GM23248 (cell line): ENCODE measurements at regions not wholly inside any gene's neighbourhood (a gene's known extent, or its start where the extent isn't known, plus 50 kb on each side); places are given as distances from the start of the nearest gene placed in this dataset.

Source experiments
- DNase-seq: peaks from one replicate; pipeline ENCODE4 v3.0.0-alpha.2; 2015
- H2AFZ ChIP-seq: fragments of 200-600 bp; sonication (generic); 2 replicates; pipeline ENCODE4 v1.6.1; 2016; ENCODE audit warnings: antibody characterized with exemption
- H3F3A ChIP-seq: fragments of 200-600 bp; sonication (generic); 2 replicates; pipeline ENCODE4 v1.6.1; 2016; ENCODE audit warnings: mild to moderate bottlenecking, antibody characterized with exemption, mixed run types; ENCODE audit not compliant: insufficient read depth
- H3K27ac ChIP-seq: fragments of 200-600 bp; sonication (generic); 2 replicates; pipeline ENCODE4 v1.5.1; 2016; ENCODE audit warnings: mild to moderate bottlenecking
- H3K27me3 ChIP-seq: fragments of 200-600 bp; sonication (generic); replicated peaks from 2 replicates; pipeline ENCODE4 v1.6.1; 2016; ENCODE audit warnings: mild to moderate bottlenecking; ENCODE audit not compliant: insufficient read depth
- H3K36me3 ChIP-seq: fragments of 200-600 bp; sonication (generic); 2 replicates; pipeline ENCODE4 v1.6.1; 2016; ENCODE audit warnings: low read depth, mild to moderate bottlenecking
- H3K4me1 ChIP-seq: fragments of 200-600 bp; sonication (generic); 2 replicates; pipeline ENCODE4 v1.6.1; 2016; ENCODE audit warnings: mild to moderate bottlenecking; ENCODE audit not compliant: insufficient read depth
- H3K4me2 ChIP-seq: fragments of 200-600 bp; sonication (generic); one replicate; pipeline ENCODE4 v1.6.1; 2016; ENCODE audit warnings: mild to moderate bottlenecking; ENCODE audit not compliant: unreplicated experiment
- H3K4me3 ChIP-seq: fragments of 200-600 bp; sonication (generic); 2 replicates; pipeline ENCODE4 v1.5.1; 2016; ENCODE audit warnings: mild to moderate bottlenecking
- H3K79me2 ChIP-seq: fragments of 200-600 bp; sonication (generic); 2 replicates; pipeline ENCODE4 v1.6.1; 2016; ENCODE audit warnings: mild to moderate bottlenecking; ENCODE audit not compliant: insufficient read depth
- H3K9ac ChIP-seq: fragments of 200-600 bp; sonication (generic); 2 replicates; pipeline ENCODE4 v1.6.1; 2016; ENCODE audit warnings: mild to moderate bottlenecking
- H3K9me2 ChIP-seq: fragments of 200-600 bp; sonication (generic); 2 replicates; pipeline ENCODE4 v1.6.1; 2016; ENCODE audit warnings: mixed run types, mild to moderate bottlenecking, moderate library complexity; ENCODE audit not compliant: insufficient read depth
- H3K9me3 ChIP-seq: fragments of 200-600 bp; sonication (generic); one replicate; pipeline ENCODE4 v1.6.1; 2017; ENCODE audit warnings: low read depth
- H4K20me1 ChIP-seq: fragments of 200-600 bp; sonication (generic); 2 replicates; pipeline ENCODE4 v1.6.0; 2016; ENCODE audit not compliant: insufficient read depth
- EZH2 ChIP-seq: fragments of 200-600 bp; sonication (generic); IDR thresholded peaks from 2 replicates; pipeline ENCODE4 v1.6.1; 2018; ENCODE audit warnings: antibody characterized with exemption, mild to moderate bottlenecking; ENCODE audit not compliant: insufficient read depth, poor library complexity, severe bottlenecking
- EZH2phosphoT487 ChIP-seq: fragments of 200-600 bp; sonication (generic); IDR thresholded peaks from 2 replicates; pipeline ENCODE4 v1.6.1; 2018; ENCODE audit warnings: antibody characterized with exemption, moderate library complexity, mild to moderate bottlenecking, low read depth; ENCODE audit not compliant: insufficient read depth
- WGBS, 2 experiments: methylation state at CpG; one replicate each; pipeline ENCODE4 v1.1.6; 2015 to 2017; ENCODE audit warnings: low lambda C conversion rate in 2 of 2, low coverage in 1 of 2; ENCODE audit errors: missing lambda C conversion rate in 2 of 2; 5-methylcytosine and 5-hydroxymethylcytosine counted together
- in situ Hi-C: fragments of 300-500 bp; cut with MboI; formaldehyde crosslinking; loops from 2 replicates; pipeline ENCODE4 v1.15.0; 2020

DNA sequence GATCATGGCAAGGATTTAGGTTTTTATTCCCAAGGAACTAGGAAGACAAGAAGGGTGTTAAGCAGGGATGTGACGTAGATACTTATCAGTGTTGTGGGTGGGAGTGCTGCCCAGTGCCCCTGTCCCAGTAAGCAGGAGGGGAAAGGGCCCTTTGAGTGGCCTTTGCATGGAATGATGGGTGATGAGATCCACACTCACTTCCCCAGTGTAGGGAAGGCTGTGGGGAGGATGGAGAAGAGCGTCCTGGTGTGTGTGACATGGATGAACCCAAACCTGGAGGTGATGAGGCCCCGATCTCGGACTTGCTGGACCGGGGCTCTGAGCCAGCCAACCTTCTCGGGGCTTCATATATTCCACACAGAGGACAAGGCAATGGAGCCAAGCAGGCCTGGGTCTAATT lies 610.9 kb downstream of the CDH26 start:
- Histone ChIP-seq H3K27ac (no peak overlapping the region), H3K27me3 (no peaks in the 10 kb centered on the region), H3K4me3 (no peak overlapping the region), H3K9ac (no peak overlapping the region), H4K20me1 (no peaks in the 10 kb centered on the region), H3K9me3 (no peaks in the 10 kb centered on the region), H3F3A (no peaks in the 10 kb centered on the region), H3K4me1 (peaks cover 6% of the 10 kb centered on the region; the same call in 1 of the 2 replicates), H3K36me3 (no peaks in the 10 kb centered on the region), H3K9me2 (no peaks in the 10 kb centered on the region), H2AFZ (no peak overlapping the region), H3K4me2 (no peak overlapping the region), H3K79me2 (no peaks in the 10 kb centered on the region)
- DNase-seq = no peak
- TF ChIP-seq EZH2 (no peak), EZH2phosphoT487 (no peak)
- 41 to 46% methylated on average over 6 of the region's 6 CpGs for WGBS, 2 experiments
- in situ Hi-C loops = no loop called here

- no peaks in the 10 kb centered on the region for H3K9me3 ChIP-seq
- DNase-seq = no peak
- no peaks in the 10 kb centered on the region for H3K79me2 ChIP-seq
- no peak for TF ChIP-seq EZH2phosphoT487
- TF ChIP-seq EZH2 = no peak
- no peaks in the 10 kb centered on the region for H3K36me3 ChIP-seq
- H3K4me2 ChIP-seq = no peak overlapping the region
- no peaks in the 10 kb centered on the region for H3F3A ChIP-seq
- H4K20me1 ChIP-seq = no peaks in the 10 kb centered on the region
- no peak overlapping the region for H2AFZ ChIP-seq
- in situ Hi-C loops = no loop called here
- H3K4me1 ChIP-seq = peaks cover 6% of the 10 kb centered on the region; the same call in 1 of the 2 replicates
- no peak overlapping the region for H3K27ac ChIP-seq
- WGBS, 2 experiments = 50 to 57% methylated on average over 11 of the region's 11 CpGs
- H3K27me3 ChIP-seq = no peaks in the 10 kb centered on the region
- no peaks in the 10 kb centered on the region for H3K9me2 ChIP-seq
- H3K9ac ChIP-seq = no peak overlapping the region
- H3K4me3 ChIP-seq = no peak overlapping the region
These were observed 612.5 kb downstream of the CDH26 start for GRCh38 chr20:60570481-60571277.

DNA sequence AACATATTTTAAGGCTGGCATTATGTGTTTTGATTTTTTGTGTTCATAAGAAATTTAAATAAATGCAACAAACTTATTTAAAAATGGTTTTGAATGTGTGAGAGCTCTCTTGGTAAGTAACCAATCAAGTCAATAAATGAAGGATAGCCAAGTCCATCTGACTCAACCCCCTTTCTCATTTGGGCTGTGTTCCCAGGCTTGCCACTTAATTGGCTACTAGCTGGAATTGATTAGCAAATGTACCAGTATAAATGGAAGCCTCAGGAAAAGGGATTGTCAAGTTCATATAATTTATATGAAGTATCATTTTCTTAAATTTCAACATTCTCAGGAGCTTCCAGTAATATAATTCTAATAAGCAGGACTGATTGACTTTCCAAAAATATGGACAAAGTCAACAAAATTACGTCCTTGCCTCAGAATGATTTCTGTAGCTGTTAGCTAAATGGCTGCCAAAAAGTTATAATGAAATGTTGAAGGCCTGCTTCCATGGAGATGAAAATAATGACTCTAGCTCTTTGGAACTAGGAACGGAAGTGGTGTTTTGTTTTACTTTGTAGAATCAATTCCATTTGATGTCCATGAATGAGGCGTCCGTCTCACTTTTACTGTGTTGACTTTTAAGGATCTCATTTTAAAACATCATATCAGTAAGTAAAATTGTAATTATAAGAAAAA lies 614.9 kb downstream of the CDH26 start:
- Histone ChIP-seq H3K79me2 (no peaks in the 10 kb centered on the region), H3K9me2 (no peaks in the 10 kb centered on the region), H2AFZ (no peak overlapping the region), H3K4me3 (no peak overlapping the region), H3K27ac (no peak overlapping the region), H3K9me3 (no peaks in the 10 kb centered on the region), H3K4me1 (peaks cover 6% of the 10 kb centered on the region; the same call in 1 of the 2 replicates), H3K4me2 (no peak overlapping the region), H3K27me3 (no peaks in the 10 kb centered on the region), H3K36me3 (no peaks in the 10 kb centered on the region), H3F3A (no peaks in the 10 kb centered on the region), H4K20me1 (no peaks in the 10 kb centered on the region), H3K9ac (no peak overlapping the region)
- peak; percentile 53 for DNase-seq
- in situ Hi-C loops = no loop called here
- no peak for TF ChIP-seq EZH2
- no peak for TF ChIP-seq EZH2phosphoT487
- 7 to 9% methylated on average over 4 of the region's 4 CpGs for WGBS, 2 experiments

- TF ChIP-seq EZH2 = no peak
- no peak for TF ChIP-seq EZH2phosphoT487
- no peak overlapping the region for H2AFZ ChIP-seq
- WGBS, 2 experiments = 70% methylated on average over 2 of the region's 2 CpGs
These were observed 618.0 kb downstream of the CDH26 start for GRCh38 chr20:60576236-60576635.

More at GRCh38 chr20:60576236-60576635, 618.0 kb downstream of the CDH26 start:
- Histone ChIP-seq H3K27ac (no peak overlapping the region), H4K20me1 (no peaks in the 10 kb centered on the region), H3K4me1 (peaks cover 6% of the 10 kb centered on the region; the same call in 1 of the 2 replicates), H3K79me2 (no peaks in the 10 kb centered on the region), H3F3A (no peaks in the 10 kb centered on the region), H3K27me3 (no peaks in the 10 kb centered on the region), H3K4me3 (no peak overlapping the region), H3K9ac (no peak overlapping the region), H3K9me3 (no peaks in the 10 kb centered on the region), H3K9me2 (no peaks in the 10 kb centered on the region), H3K36me3 (no peaks in the 10 kb centered on the region), H3K4me2 (no peak overlapping the region)
- DNase-seq = no peak
- in situ Hi-C loops = no loop called here
